ENCODE measurements at regions not wholly inside any gene's neighbourhood (a gene's known extent, or its start where the extent isn't known, plus 50 kb on each side); places are given as distances from the start of the nearest gene placed in this dataset.

GRCh38 chr2:204144492-204144891 is 207.9 kb downstream of the ICOS start:
- TF ChIP-seq CTCF (tag by site-specific recombination; IDR thresholded peaks at IDR 0.05) (no peak), ZNF140 (tag by site-specific recombination; IDR thresholded peaks at IDR 0.05) (no peak), ZNF510 (tag by site-specific recombination; IDR thresholded peaks at IDR 0.05; ENCODE audit: insufficient replicate concordance) (no peak), KLF9 (tag by site-specific recombination; IDR thresholded peaks at IDR 0.05; ENCODE audit: low read depth) (no peak), ZNF274 (IDR thresholded peaks at IDR 0.05; ENCODE audit: low read length) (no peak), ZNF274 (tag by site-specific recombination; IDR thresholded peaks at IDR 0.05; ENCODE audit: borderline replicate concordance) (no peak), REST (tag by site-specific recombination; IDR thresholded peaks at IDR 0.05) (no peak), GLI4 (tag by site-specific recombination; IDR thresholded peaks at IDR 0.05) (no peak), ZNF148 (tag by site-specific recombination; IDR thresholded peaks at IDR 0.05; ENCODE audit: borderline replicate concordance) (no peak)

All from HEK293 (cell line).